H9 (cell line): ENCODE measurements at regions not wholly inside any gene's neighbourhood (a gene's known extent, or its start where the extent isn't known, plus 50 kb on each side); places are given as distances from the start of the nearest gene placed in this dataset.

Experiments
- DNase-seq: peaks from one replicate; pipeline ENCODE4 v3.0.0-alpha.2; 2017
- H2AFZ ChIP-seq: one replicate; pipeline ENCODE4 v1.6.1; 2013; ENCODE audit warnings: mild to moderate bottlenecking, low read length, control low read depth, moderate library complexity
- H2AK5ac ChIP-seq: 2 replicates; pipeline ENCODE4 v1.6.1; 2013; ENCODE audit warnings: low read length, control low read depth, mixed read lengths; ENCODE audit not compliant: insufficient read length
- H2BK120ac ChIP-seq: one replicate; pipeline ENCODE4 v1.6.1; 2013; ENCODE audit warnings: low read depth, mild to moderate bottlenecking, low read length, control low read depth, inconsistent platforms; ENCODE audit not compliant: poor library complexity, severe bottlenecking
- H2BK12ac ChIP-seq: 2 replicates; pipeline ENCODE4 v1.6.1; 2013; ENCODE audit warnings: low read length, control low read depth, mixed read lengths, low read depth; ENCODE audit not compliant: insufficient read length
- H2BK15ac ChIP-seq: 2 replicates; pipeline ENCODE4 v1.6.1; 2013; ENCODE audit warnings: low read depth, low read length, control low read depth
- H2BK20ac ChIP-seq: one replicate; pipeline ENCODE4 v1.6.1; 2013; ENCODE audit warnings: low read depth, mild to moderate bottlenecking, low read length, control low read depth, inconsistent platforms; ENCODE audit not compliant: poor library complexity, severe bottlenecking
- H2BK5ac ChIP-seq: 2 replicates; pipeline ENCODE4 v1.6.1; 2013; ENCODE audit warnings: low read length, control low read depth, mixed read lengths; ENCODE audit not compliant: insufficient read length
- H3K14ac ChIP-seq: 2 replicates; pipeline ENCODE4 v1.6.1; 2013; ENCODE audit warnings: low read length, control low read depth; ENCODE audit not compliant: insufficient read depth
- H3K18ac ChIP-seq: 2 replicates; pipeline ENCODE4 v1.6.1; 2013; ENCODE audit warnings: low read depth, mild to moderate bottlenecking, mixed read lengths, low read length, control low read depth; ENCODE audit not compliant: insufficient read length
- H3K23ac ChIP-seq: 2 replicates; pipeline ENCODE4 v1.6.1; 2013; ENCODE audit warnings: low read length, control low read depth, mixed read lengths, low read depth; ENCODE audit not compliant: insufficient read length
- H3K23me2 ChIP-seq: 2 replicates; pipeline ENCODE4 v1.6.1; 2013; ENCODE audit warnings: low read depth, mild to moderate bottlenecking, mixed read lengths, low read length, control low read depth; ENCODE audit not compliant: insufficient read length, poor library complexity, severe bottlenecking
- H3K27ac ChIP-seq: 2 replicates; pipeline ENCODE4 v1.5.1; 2013; ENCODE audit warnings: low read length, control low read depth, mixed read lengths, low read depth; ENCODE audit not compliant: insufficient read length
- H3K27me3 ChIP-seq: 2 replicates; pipeline ENCODE4 v1.6.1; 2013; ENCODE audit warnings: low read length, control low read depth, inconsistent platforms; ENCODE audit not compliant: insufficient read depth
- H3K4ac ChIP-seq: 2 replicates; pipeline ENCODE4 v1.6.1; 2013; ENCODE audit warnings: low read depth, mild to moderate bottlenecking, control low read depth, inconsistent platforms, low read length, moderate library complexity
- H3K4me1 ChIP-seq: 2 replicates; pipeline ENCODE4 v1.6.1; 2013; ENCODE audit warnings: low read length, control low read depth, inconsistent platforms; ENCODE audit not compliant: insufficient read depth
- H3K4me2 ChIP-seq: 2 replicates; pipeline ENCODE4 v1.6.1; 2013; ENCODE audit warnings: low read length, control low read depth, mixed read lengths; ENCODE audit not compliant: insufficient read length, insufficient read depth
- H3K56ac ChIP-seq: 2 replicates; pipeline ENCODE4 v1.6.1; 2013; ENCODE audit warnings: low read depth, mild to moderate bottlenecking, mixed read lengths, low read length, control low read depth; ENCODE audit not compliant: insufficient read length
- H3K79me1 ChIP-seq: 2 replicates; pipeline ENCODE4 v1.6.1; 2013; ENCODE audit warnings: low read depth, mild to moderate bottlenecking, moderate library complexity, low read length, control low read depth, inconsistent platforms; ENCODE audit not compliant: insufficient read depth, poor library complexity, severe bottlenecking
- H3K79me2 ChIP-seq: 2 replicates; pipeline ENCODE4 v1.6.1; 2013; ENCODE audit warnings: low read length, control low read depth, inconsistent platforms; ENCODE audit not compliant: insufficient read depth
- H3K9ac ChIP-seq: 2 replicates; pipeline ENCODE4 v1.6.1; 2013; ENCODE audit warnings: low read length, control low read depth, mixed read lengths; ENCODE audit not compliant: insufficient read length; ENCODE audit errors: extremely low read depth
- H3K9me3 ChIP-seq: one replicate; pipeline ENCODE4 v1.6.1; 2013; ENCODE audit warnings: low read depth, low read length, inconsistent platforms; ENCODE audit not compliant: control insufficient read depth
- H3T11ph ChIP-seq: one replicate; pipeline ENCODE4 v1.6.1; 2013; ENCODE audit warnings: mild to moderate bottlenecking, low read length, control low read depth, inconsistent platforms
- H4K20me1 ChIP-seq: one replicate; pipeline ENCODE4 v1.6.1; 2013; ENCODE audit not compliant: control insufficient read depth, insufficient read length, insufficient read depth
- H4K5ac ChIP-seq: 2 replicates; pipeline ENCODE4 v1.6.1; 2013; ENCODE audit warnings: low read depth, mild to moderate bottlenecking, mixed read lengths, low read length, control low read depth; ENCODE audit not compliant: insufficient read length
- H4K8ac ChIP-seq: replicated peaks from 2 replicates; pipeline ENCODE4 v1.6.1; 2013; ENCODE audit warnings: low read length, control low read depth, mixed read lengths, low read depth; ENCODE audit not compliant: insufficient read length
- H4K91ac ChIP-seq: 2 replicates; pipeline ENCODE4 v1.6.1; 2013; ENCODE audit warnings: low read depth, mild to moderate bottlenecking, moderate library complexity, mixed read lengths, low read length, control low read depth; ENCODE audit not compliant: insufficient read length
- H3K27ac Mint-ChIP-seq, 3 experiments: 2 replicates in 2 of 3; 3 replicates in 1 of 3; pipeline ENCODE4 v1.8.0; 2020 to 2021; ENCODE audit warnings: mixed read lengths in 3 of 3, mild to moderate bottlenecking in 1 of 3, moderate library complexity in 1 of 3
- H3K27me3 Mint-ChIP-seq: 2 replicates; pipeline ENCODE4 v1.8.0; 2021; ENCODE audit warnings: low read depth, mild to moderate bottlenecking, moderate library complexity, mixed read lengths
- H3K36me3 Mint-ChIP-seq, 3 experiments: 2 replicates in 2 of 3; 3 replicates in 1 of 3; pipeline ENCODE4 v1.8.0; 2020 to 2021; ENCODE audit warnings: low read depth in 3 of 3, mixed read lengths in 3 of 3; ENCODE audit not compliant: insufficient read depth in 1 of 3
- H3K4me1 Mint-ChIP-seq, 2 experiments: 2 replicates each; pipeline ENCODE4 v1.8.0; 2020; ENCODE audit warnings: mixed read lengths in 2 of 2
- H3K4me3 Mint-ChIP-seq, 2 experiments: 2 replicates in 1 of 2; 3 replicates in 1 of 2; pipeline ENCODE4 v1.8.0; 2020 to 2021; ENCODE audit warnings: mild to moderate bottlenecking in 2 of 2, mixed read lengths in 2 of 2, moderate library complexity in 1 of 2
- H3K9me3 Mint-ChIP-seq, 2 experiments: 2 replicates in 1 of 2; 3 replicates in 1 of 2; pipeline ENCODE4 v1.8.0; 2020; ENCODE audit warnings: mild to moderate bottlenecking in 2 of 2, mixed read lengths in 2 of 2, moderate library complexity in 1 of 2
- CTCF ChIP-seq: fragments of 200-600 bp; sonication (generic); conservative IDR thresholded peaks from 3 replicates; pipeline ENCODE4 v1.8.0; 2021; ENCODE audit warnings: antibody characterized with exemption, mild to moderate bottlenecking

- no peak overlapping the region for H3K4ac ChIP-seq
- no peak overlapping the region for H2BK12ac ChIP-seq
- Mint-ChIP-seq H3K4me3 (no peak overlapping the region), H3K36me3 (no peaks in the 10 kb centered on the region), H3K9me3 (no peaks in the 10 kb centered on the region), H3K27ac (no peak overlapping the region), H3K27me3 (no peaks in the 10 kb centered on the region), H3K4me1 (peaks cover 8 to 10% of the 10 kb centered on the region in 2 experiments)
- no peak overlapping the region for H3T11ph ChIP-seq
- no peaks in the 10 kb centered on the region for H3K4me1 ChIP-seq
- no peak for DNase-seq
- no peak overlapping the region for H4K91ac ChIP-seq
- no peak overlapping the region for H2BK15ac ChIP-seq
- no peaks in the 10 kb centered on the region for H3K23me2 ChIP-seq
- H3K4me2 ChIP-seq = no peak overlapping the region
- no peaks in the 10 kb centered on the region for H3K9me3 ChIP-seq
- no peaks in the 10 kb centered on the region for H3K79me2 ChIP-seq
- no peak overlapping the region for H3K14ac ChIP-seq
- no peaks in the 10 kb centered on the region for H4K20me1 ChIP-seq
- no peak overlapping the region for H2AK5ac ChIP-seq
- no peak overlapping the region for H3K23ac ChIP-seq
- no peak for TF ChIP-seq CTCF
- H3K27me3 ChIP-seq = no peaks in the 10 kb centered on the region
- H3K79me1 ChIP-seq = no peaks in the 10 kb centered on the region
- H3K56ac ChIP-seq = no peak overlapping the region
- no peak overlapping the region for H2AFZ ChIP-seq
- no peak overlapping the region for H2BK5ac ChIP-seq
- H3K18ac ChIP-seq = no peak overlapping the region
- H3K9ac ChIP-seq = no peak overlapping the region
- no peak overlapping the region for H4K8ac ChIP-seq
- no peak overlapping the region for H4K5ac ChIP-seq
- no peak overlapping the region for H2BK120ac ChIP-seq
- H2BK20ac ChIP-seq = no peak overlapping the region
- H3K27ac ChIP-seq = no peak overlapping the region
Measured at GRCh38 chr1:95686217-95686616, 452.2 kb downstream of the RWDD3 start.
